Transverse colon (tissue), 4 donors: ENCODE measurements at regions not wholly inside any gene's neighbourhood (a gene's known extent, or its start where the extent isn't known, plus 50 kb on each side); places are given as distances from the start of the nearest gene placed in this dataset.

Experiments
- DNase-seq: peaks from one replicate; pipeline ENCODE4 v3.0.0-alpha.2; 2019
- H3K27ac ChIP-seq, 4 donors: fragments of 200-600 bp; sonication (generic); 2 replicates each; pipeline ENCODE4 v1.5.1; 2016 to 2018; ENCODE audit warnings: inconsistent platforms in 4 of 4
- H3K27me3 ChIP-seq: fragments of 200-600 bp; sonication (generic); 2 replicates; pipeline ENCODE4 v1.5.1; 2017; ENCODE audit warnings: inconsistent platforms
- H3K36me3 ChIP-seq, 4 donors: fragments of 200-600 bp; sonication (generic); 2 replicates each; pipeline ENCODE4 v1.5.1; 2017 to 2019; ENCODE audit warnings: inconsistent platforms in 4 of 4
- H3K4me1 ChIP-seq, 4 donors: fragments of 200-600 bp; sonication (generic); 2 replicates each; pipeline ENCODE4 v1.5.1; 2017 to 2020; ENCODE audit warnings: inconsistent platforms in 4 of 4
- H3K4me3 ChIP-seq, 4 donors: fragments of 200-600 bp; sonication (generic); 1 replicate in 1 of 4; 2 replicates in 3 of 4; pipeline versions ENCODE4 v1.5.1 to v1.6.1; 2017 to 2019; ENCODE audit warnings: inconsistent platforms in 4 of 4
- H3K9me3 ChIP-seq, 2 donors: fragments of 200-600 bp; sonication (generic); 2 replicates each; pipeline ENCODE4 v1.5.1; 2017 to 2019; ENCODE audit warnings: inconsistent platforms in 2 of 2
- CTCF ChIP-seq, 5 experiments: fragments of 200-600 bp in 3 of 5; fragments of 450-650 bp in 2 of 5; sonication (generic) in 3 of 5; IDR thresholded peaks; 1 replicate in 2 of 5; 2 replicates in 3 of 5; pipeline ENCODE4 v1.5.1; 2016 to 2017; ENCODE audit warnings: antibody characterized with exemption in 5 of 5, inconsistent platforms in 3 of 5, mild to moderate bottlenecking in 2 of 5, moderate library complexity in 1 of 5
- EP300 ChIP-seq: sonication (generic); formaldehyde crosslinking; IDR thresholded peaks from one replicate; pipeline ENCODE4 v1.6.1; 2017; ENCODE audit warnings: antibody characterized with exemption, low read depth
- POLR2A ChIP-seq: fragments of 450-650 bp; IDR thresholded peaks from one replicate; pipeline ENCODE4 v1.6.1; 2016; ENCODE audit warnings: antibody characterized with exemption, mild to moderate bottlenecking, moderate library complexity
- POLR2AphosphoS5 ChIP-seq, 3 donors: sonication (generic); formaldehyde crosslinking; IDR thresholded peaks; one replicate each; pipeline ENCODE4 v1.6.1; 2016; ENCODE audit warnings: antibody characterized with exemption in 3 of 3
- whole genome bisulfite sequencing, 2 donors: methylation state at CpG; one replicate each; pipeline ENCODE4 v1.1.5; 2018; ENCODE audit warnings: low coverage in 1 of 2; 5-methylcytosine and 5-hydroxymethylcytosine counted together
- in situ Hi-C, 4 donors: fragments of 200-750 bp; cut with MboI; loops; one replicate each; pipeline versions ENCODE4 v1.15.0 to v1.15.1; 2017; ENCODE audit warnings: low sequenced_read_pairs in 3 of 4, low pct_ligation_motif_present in 1 of 4, low pct_unique_long_range_greater_than_20kb in 1 of 4
- intact Hi-C: fragments of 100-400 bp; cut with DNase I; formaldehyde crosslinking; loops from one replicate; pipeline ENCODE4 v1.15.1; 2023; ENCODE audit warnings: low total_unique reads

GRCh38 chr1:2910211-2910610, 108.7 kb upstream of the TTC34 start:
- 100% methylated on average over 5 of the region's 11 CpGs; no CpG with 5 or more reads in 1 of the 2 donors for WGBS, 2 donors
- no peak overlapping the region for H3K27ac ChIP-seq
- H3K4me3 ChIP-seq = no peak overlapping the region
- H3K27me3 ChIP-seq = peaks cover 4% of the 10 kb centered on the region
- intact Hi-C loops = no loop called here
- H3K9me3 ChIP-seq = no peaks in the 10 kb centered on the region
- in situ Hi-C loops = no loop called here
- H3K4me1 ChIP-seq = no peaks in the 10 kb centered on the region
- DNase-seq = no peak
- H3K36me3 ChIP-seq = no peaks in the 10 kb centered on the region
- no peak for TF ChIP-seq POLR2A
- no peak for TF ChIP-seq POLR2AphosphoS5 (IDR thresholded peaks at IDR 0.05)
- no peak for TF ChIP-seq CTCF (IDR thresholded peaks at IDR 0.05)
- no peak for TF ChIP-seq EP300

- Histone ChIP-seq H3K36me3 (no peaks in the 10 kb centered on the region), H3K27ac (no peak overlapping the region), H3K27me3 (no peaks in the 10 kb centered on the region), H3K9me3 (no peaks in the 10 kb centered on the region), H3K4me1 (no peaks in the 10 kb centered on the region), H3K4me3 (no peak overlapping the region)
- no peak for DNase-seq
- WGBS, 2 donors = 85 to 100% methylated on average over 1 to 31 of the region's 31 CpGs
- intact Hi-C loops (no loop called here), in situ Hi-C loops (no loop called here)
- TF ChIP-seq CTCF (IDR thresholded peaks at IDR 0.05) (no peak), POLR2AphosphoS5 (IDR thresholded peaks at IDR 0.05) (no peak), EP300 (no peak), POLR2A (no peak)
Measured at GRCh38 chr1:2911421-2912178, 109.7 kb upstream of the ACTRT2 start.

GRCh38 chr1:2912424-2913061, 108.7 kb upstream of the ACTRT2 start:
- Histone ChIP-seq H3K9me3 (no peaks in the 10 kb centered on the region), H3K27me3 (no peaks in the 10 kb centered on the region), H3K4me3 (no peak overlapping the region), H3K27ac (no peak overlapping the region), H3K4me1 (no peaks in the 10 kb centered on the region), H3K36me3 (no peaks in the 10 kb centered on the region)
- no peak for TF ChIP-seq POLR2A
- no peak for TF ChIP-seq POLR2AphosphoS5 (IDR thresholded peaks at IDR 0.05)
- no peak for TF ChIP-seq EP300
- no peak for TF ChIP-seq CTCF (IDR thresholded peaks at IDR 0.05)
- DNase-seq = no peak
- WGBS, 2 donors = 82 to 90% methylated on average over 2 to 15 of the region's 16 CpGs
- in situ Hi-C loops = no loop called here
- intact Hi-C loops = no loop called here

GRCh38 chr1:2913091-2913490, 108.2 kb upstream of the ACTRT2 start:
- Histone ChIP-seq H3K9me3 (no peaks in the 10 kb centered on the region), H3K27ac (no peak overlapping the region), H3K4me3 (no peak overlapping the region), H3K36me3 (no peaks in the 10 kb centered on the region), H3K4me1 (no peaks in the 10 kb centered on the region), H3K27me3 (no peaks in the 10 kb centered on the region)
- WGBS, 2 donors = 86% methylated on average over 15 of the region's 15 CpGs; no CpG with 5 or more reads in 1 of the 2 donors
- intact Hi-C loops = no loop called here
- in situ Hi-C loops = no loop called here
- TF ChIP-seq POLR2AphosphoS5 (IDR thresholded peaks at IDR 0.05) (no peak), EP300 (no peak)
- no peak for DNase-seq
